Calu3 (cell line): ENCODE measurements at regions not wholly inside any gene's neighbourhood (a gene's known extent, or its start where the extent isn't known, plus 50 kb on each side); places are given as distances from the start of the nearest gene placed in this dataset.

Experiments
- BruUV-seq: library from RNA; stranded (reverse); fragments of 400-500 nt; replicated peaks from 2 replicates; lab custom pipeline; 2021; lab: Mats Ljungman, UMichigan
- CTCF ChIA-PET: fragments of 300-600 bp; sonication (Branson Sonifier 250); formaldehyde crosslinking; loops from one replicate; lab custom pipeline; 2022; ENCODE audit warnings: antibody characterized with exemption; lab: Charles Lee
- DNase-seq: peaks from one replicate; pipeline ENCODE4 v3.0.0; 2022
- H3K27ac Mint-ChIP-seq: one replicate; pipeline ENCODE4 v1.8.0; 2022; ENCODE audit warnings: mixed read lengths; ENCODE audit not compliant: unreplicated experiment
- H3K27me3 Mint-ChIP-seq: one replicate; pipeline ENCODE4 v1.8.0; 2022; ENCODE audit warnings: mixed read lengths; ENCODE audit not compliant: unreplicated experiment
- H3K36me3 Mint-ChIP-seq: one replicate; pipeline ENCODE4 v1.8.0; 2022; ENCODE audit warnings: mild to moderate bottlenecking, moderate library complexity, mixed read lengths; ENCODE audit not compliant: insufficient read depth, unreplicated experiment
- H3K4me1 Mint-ChIP-seq: one replicate; pipeline ENCODE4 v1.8.0; 2022; ENCODE audit warnings: mild to moderate bottlenecking, low read depth, mixed read lengths; ENCODE audit not compliant: unreplicated experiment
- H3K4me3 Mint-ChIP-seq: one replicate; pipeline ENCODE4 v1.8.0; 2022; ENCODE audit warnings: mild to moderate bottlenecking, low read depth, moderate library complexity, mixed read lengths; ENCODE audit not compliant: unreplicated experiment
- H3K9me3 Mint-ChIP-seq: one replicate; pipeline ENCODE4 v1.8.0; 2022; ENCODE audit warnings: low read depth, mixed read lengths; ENCODE audit not compliant: unreplicated experiment
- CTCF ChIP-seq: fragments of 200-600 bp; IDR thresholded peaks from one replicate; pipeline ENCODE4 v1.8.0; 2022; ENCODE audit warnings: antibody characterized with exemption; ENCODE audit not compliant: unreplicated experiment
- intact Hi-C: fragments of 100-400 bp; cut with micrococcal nuclease; formaldehyde crosslinking; loops from one replicate; pipeline ENCODE4 v1.10.0; 2022; ENCODE audit not compliant: unreplicated experiment

GRCh38 chr13:50474088-50474662 lies 369.3 kb downstream of the DLEU7 start:
- Mint-ChIP-seq H3K36me3 (no peaks in the 10 kb centered on the region), H3K9me3 (no peaks in the 10 kb centered on the region), H3K27me3 (no peaks in the 10 kb centered on the region), H3K27ac (no peak overlapping the region), H3K4me1 (no peaks in the 10 kb centered on the region), H3K4me3 (no peak overlapping the region)
- no TSS peak for BruUV-seq
- CTCF ChIA-PET: no interaction called here
- no peak for DNase-seq
- TF ChIP-seq CTCF: no peak
- intact Hi-C loops: no loop called here

- H3K9me3 Mint-ChIP-seq: no peaks in the 10 kb centered on the region
- H3K36me3 Mint-ChIP-seq: no peaks in the 10 kb centered on the region
- H3K4me1 Mint-ChIP-seq: no peaks in the 10 kb centered on the region
- CTCF ChIA-PET: no interaction called here
- H3K27me3 Mint-ChIP-seq: no peaks in the 10 kb centered on the region
- no peak overlapping the region for H3K27ac Mint-ChIP-seq
- TF ChIP-seq CTCF: no peak
- no peak overlapping the region for H3K4me3 Mint-ChIP-seq
- no TSS peak for BruUV-seq
- DNase-seq: no peak
- intact Hi-C loops: no loop called here
Measured at GRCh38 chr13:50476577-50477285, 366.8 kb downstream of the DLEU7 start.

GRCh38 chr13:50481936-50482335 lies 361.6 kb downstream of the DLEU7 start:
- H3K27me3 Mint-ChIP-seq: no peaks in the 10 kb centered on the region
- H3K9me3 Mint-ChIP-seq: no peaks in the 10 kb centered on the region
- H3K27ac Mint-ChIP-seq: no peak overlapping the region
- intact Hi-C loops: no loop called here
- TF ChIP-seq CTCF: no peak
- DNase-seq: no peak
- no TSS peak for BruUV-seq
- H3K4me1 Mint-ChIP-seq: no peaks in the 10 kb centered on the region
- H3K36me3 Mint-ChIP-seq: no peaks in the 10 kb centered on the region
- CTCF ChIA-PET: no interaction called here
- H3K4me3 Mint-ChIP-seq: no peak overlapping the region

GRCh38 chr13:50483416-50483815 lies 360.1 kb downstream of the DLEU7 start:
- intact Hi-C loops: no loop called here
- H3K27me3 Mint-ChIP-seq: no peaks in the 10 kb centered on the region
- no peaks in the 10 kb centered on the region for H3K9me3 Mint-ChIP-seq
- CTCF ChIA-PET: no interaction called here
- H3K4me1 Mint-ChIP-seq: no peaks in the 10 kb centered on the region
- H3K27ac Mint-ChIP-seq: no peak overlapping the region
- H3K36me3 Mint-ChIP-seq: no peaks in the 10 kb centered on the region
- no peak for DNase-seq
- TF ChIP-seq CTCF: no peak
- BruUV-seq: no TSS peak
- no peak overlapping the region for H3K4me3 Mint-ChIP-seq
